Body of pancreas (tissue), 4 donors: ENCODE measurements at regions not wholly inside any gene's neighbourhood (a gene's known extent, or its start where the extent isn't known, plus 50 kb on each side); places are given as distances from the start of the nearest gene placed in this dataset.

Source experiments
- POLR2A ChIP-seq, 3 donors: fragments of 450-650 bp; IDR thresholded peaks; one replicate each; pipeline ENCODE4 v1.6.1; 2016; ENCODE audit warnings: antibody characterized with exemption in 3 of 3, mild to moderate bottlenecking in 2 of 3
- TF ChIP-seq, protein P1 (sequence below), 7 experiments: fragments of 450-650 bp in 4 of 7; fragments of 200-600 bp in 3 of 7; sonication (generic) in 3 of 7; IDR thresholded peaks; one replicate each; pipeline ENCODE4 v1.5.1; 2016 to 2019; ENCODE audit warnings: antibody characterized with exemption in 7 of 7

DNA sequence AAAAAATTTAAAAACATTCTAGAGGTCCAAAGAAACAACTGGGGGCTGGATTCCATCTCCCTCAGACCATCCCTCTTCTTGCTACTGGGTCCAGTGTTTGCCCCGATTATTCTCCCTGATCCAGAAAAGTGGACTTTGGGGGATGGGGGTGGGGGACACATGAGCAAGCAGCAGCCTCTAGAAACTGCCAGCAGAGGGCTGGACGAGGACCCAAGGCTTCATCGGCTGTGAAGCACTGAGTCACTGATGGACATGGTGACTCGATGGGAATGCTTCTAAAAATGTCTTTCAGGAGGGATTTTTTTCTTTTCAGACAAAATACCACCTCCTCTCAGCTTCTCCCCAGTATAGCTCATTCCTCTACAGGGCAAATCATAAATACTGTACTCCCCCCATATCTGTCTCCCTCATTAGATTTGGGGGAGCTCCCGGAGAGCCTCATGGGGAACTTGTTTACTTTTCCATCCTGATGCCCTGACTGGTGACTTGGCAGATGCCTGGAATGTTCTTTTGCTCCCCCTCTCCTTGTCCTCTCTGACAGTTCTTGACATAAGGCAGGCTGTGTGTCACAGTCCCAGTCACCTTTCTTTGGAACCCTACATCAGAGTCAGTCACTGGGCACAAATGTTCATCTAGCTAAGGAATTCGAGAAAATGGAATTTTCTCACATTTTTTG lies 67.2 kb upstream of the STC2 start:
- TF ChIP-seq, protein P1, sequence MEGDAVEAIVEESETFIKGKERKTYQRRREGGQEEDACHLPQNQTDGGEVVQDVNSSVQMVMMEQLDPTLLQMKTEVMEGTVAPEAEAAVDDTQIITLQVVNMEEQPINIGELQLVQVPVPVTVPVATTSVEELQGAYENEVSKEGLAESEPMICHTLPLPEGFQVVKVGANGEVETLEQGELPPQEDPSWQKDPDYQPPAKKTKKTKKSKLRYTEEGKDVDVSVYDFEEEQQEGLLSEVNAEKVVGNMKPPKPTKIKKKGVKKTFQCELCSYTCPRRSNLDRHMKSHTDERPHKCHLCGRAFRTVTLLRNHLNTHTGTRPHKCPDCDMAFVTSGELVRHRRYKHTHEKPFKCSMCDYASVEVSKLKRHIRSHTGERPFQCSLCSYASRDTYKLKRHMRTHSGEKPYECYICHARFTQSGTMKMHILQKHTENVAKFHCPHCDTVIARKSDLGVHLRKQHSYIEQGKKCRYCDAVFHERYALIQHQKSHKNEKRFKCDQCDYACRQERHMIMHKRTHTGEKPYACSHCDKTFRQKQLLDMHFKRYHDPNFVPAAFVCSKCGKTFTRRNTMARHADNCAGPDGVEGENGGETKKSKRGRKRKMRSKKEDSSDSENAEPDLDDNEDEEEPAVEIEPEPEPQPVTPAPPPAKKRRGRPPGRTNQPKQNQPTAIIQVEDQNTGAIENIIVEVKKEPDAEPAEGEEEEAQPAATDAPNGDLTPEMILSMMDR (IDR thresholded peaks at IDR 0.05) = no peak
- TF ChIP-seq POLR2A (IDR thresholded peaks at IDR 0.05) = no peak
